ENCODE measurements at regions not wholly inside any gene's neighbourhood (a gene's known extent, or its start where the extent isn't known, plus 50 kb on each side); places are given as distances from the start of the nearest gene placed in this dataset.

GRCh38 chr10:78267598-78267997 is 233.9 kb downstream of the RPS24 start:
- Histone ChIP-seq H3K27ac (ENCODE audit: low read length) (no peak overlapping the region), H3K36me3 (ENCODE audit: insufficient read depth, low read depth, low read length) (no peaks in the 10 kb centered on the region), H3K4me1 (ENCODE audit: insufficient read depth, low read length) (no peaks in the 10 kb centered on the region), H3K4me3 (ENCODE audit: low read length) (no peak overlapping the region), H3K9ac (ENCODE audit: low read depth, low read length) (no peak overlapping the region), H3K27me3 (ENCODE audit: insufficient read depth, low read length) (no peaks in the 10 kb centered on the region), H3K9me3 (ENCODE audit: insufficient read depth, low read depth, low read length) (no peaks in the 10 kb centered on the region)

- H3K9ac ChIP-seq (ENCODE audit: low read depth, low read length): no peak overlapping the region
- no peak overlapping the region for H3K4me3 ChIP-seq (ENCODE audit: low read length)
- no peaks in the 10 kb centered on the region for H3K27me3 ChIP-seq (ENCODE audit: insufficient read depth, low read length)
- H3K36me3 ChIP-seq (ENCODE audit: insufficient read depth, low read depth, low read length): no peaks in the 10 kb centered on the region
- H3K4me1 ChIP-seq (ENCODE audit: insufficient read depth, low read length): no peaks in the 10 kb centered on the region
- H3K27ac ChIP-seq (ENCODE audit: low read length): no peak overlapping the region
- H3K9me3 ChIP-seq (ENCODE audit: insufficient read depth, low read depth, low read length): no peaks in the 10 kb centered on the region
Measured at GRCh38 chr10:78269060-78269459, 235.4 kb downstream of the RPS24 start.

- Histone ChIP-seq H3K4me1 (ENCODE audit: insufficient read depth, low read length) (no peaks in the 10 kb centered on the region), H3K9ac (ENCODE audit: low read depth, low read length) (no peak overlapping the region), H3K9me3 (ENCODE audit: insufficient read depth, low read depth, low read length) (no peaks in the 10 kb centered on the region), H3K27ac (ENCODE audit: low read length) (no peak overlapping the region), H3K4me3 (ENCODE audit: low read length) (no peak overlapping the region), H3K36me3 (ENCODE audit: insufficient read depth, low read depth, low read length) (no peaks in the 10 kb centered on the region), H3K27me3 (ENCODE audit: insufficient read depth, low read length) (no peaks in the 10 kb centered on the region)
Measured at GRCh38 chr10:78272329-78272728, 238.7 kb downstream of the RPS24 start.

- no peaks in the 10 kb centered on the region for H3K9me3 ChIP-seq (ENCODE audit: insufficient read depth, low read depth, low read length)
- H3K27ac ChIP-seq (ENCODE audit: low read length): no peak overlapping the region
- H3K27me3 ChIP-seq (ENCODE audit: insufficient read depth, low read length): no peaks in the 10 kb centered on the region
- no peak overlapping the region for H3K9ac ChIP-seq (ENCODE audit: low read depth, low read length)
- H3K4me3 ChIP-seq (ENCODE audit: low read length): no peak overlapping the region
- H3K36me3 ChIP-seq (ENCODE audit: insufficient read depth, low read depth, low read length): no peaks in the 10 kb centered on the region
- no peaks in the 10 kb centered on the region for H3K4me1 ChIP-seq (ENCODE audit: insufficient read depth, low read length)
Measured at GRCh38 chr10:78274491-78274890, 240.8 kb downstream of the RPS24 start.

GRCh38 chr10:78276139-78276538 is 242.5 kb downstream of the RPS24 start:
- Histone ChIP-seq H3K9me3 (ENCODE audit: insufficient read depth, low read depth, low read length) (no peaks in the 10 kb centered on the region), H3K36me3 (ENCODE audit: insufficient read depth, low read depth, low read length) (no peaks in the 10 kb centered on the region), H3K27ac (ENCODE audit: low read length) (no peak overlapping the region), H3K4me3 (ENCODE audit: low read length) (no peak overlapping the region), H3K9ac (ENCODE audit: low read depth, low read length) (no peak overlapping the region), H3K27me3 (ENCODE audit: insufficient read depth, low read length) (no peaks in the 10 kb centered on the region), H3K4me1 (ENCODE audit: insufficient read depth, low read length) (no peaks in the 10 kb centered on the region)

- H3K36me3 ChIP-seq (ENCODE audit: insufficient read depth, low read depth, low read length): no peaks in the 10 kb centered on the region
- no peak overlapping the region for H3K9ac ChIP-seq (ENCODE audit: low read depth, low read length)
- H3K27ac ChIP-seq (ENCODE audit: low read length): no peak overlapping the region
- no peaks in the 10 kb centered on the region for H3K9me3 ChIP-seq (ENCODE audit: insufficient read depth, low read depth, low read length)
- no peaks in the 10 kb centered on the region for H3K27me3 ChIP-seq (ENCODE audit: insufficient read depth, low read length)
- no peak overlapping the region for H3K4me3 ChIP-seq (ENCODE audit: low read length)
- peaks cover under 1% of the 10 kb centered on the region; the same call in 1 of the 2 replicates for H3K4me1 ChIP-seq (ENCODE audit: insufficient read depth, low read length)
Measured at GRCh38 chr10:78277314-78278057, 243.8 kb downstream of the RPS24 start.

GRCh38 chr10:78278058-78278404 is 244.4 kb downstream of the RPS24 start:
- H3K27ac ChIP-seq (ENCODE audit: low read length): no peak overlapping the region
- H3K4me1 ChIP-seq (ENCODE audit: insufficient read depth, low read length): peaks cover 6% of the 10 kb centered on the region
- no peaks in the 10 kb centered on the region for H3K27me3 ChIP-seq (ENCODE audit: insufficient read depth, low read length)
- H3K4me3 ChIP-seq (ENCODE audit: low read length): no peak overlapping the region
- no peaks in the 10 kb centered on the region for H3K36me3 ChIP-seq (ENCODE audit: insufficient read depth, low read depth, low read length)
- no peaks in the 10 kb centered on the region for H3K9me3 ChIP-seq (ENCODE audit: insufficient read depth, low read depth, low read length)
- H3K9ac ChIP-seq (ENCODE audit: low read depth, low read length): no peak overlapping the region

GRCh38 chr10:78279756-78280155 is 246.1 kb downstream of the RPS24 start:
- H3K27me3 ChIP-seq (ENCODE audit: insufficient read depth, low read length): no peaks in the 10 kb centered on the region
- H3K4me3 ChIP-seq (ENCODE audit: low read length): no peak overlapping the region
- H3K9me3 ChIP-seq (ENCODE audit: insufficient read depth, low read depth, low read length): no peaks in the 10 kb centered on the region
- H3K4me1 ChIP-seq (ENCODE audit: insufficient read depth, low read length): peaks cover 10% of the 10 kb centered on the region
- no peak overlapping the region for H3K27ac ChIP-seq (ENCODE audit: low read length)
- H3K9ac ChIP-seq (ENCODE audit: low read depth, low read length): no peak overlapping the region
- no peaks in the 10 kb centered on the region for H3K36me3 ChIP-seq (ENCODE audit: insufficient read depth, low read depth, low read length)

GRCh38 chr10:78280604-78281003 is 246.9 kb downstream of the RPS24 start:
- Histone ChIP-seq H3K27ac (ENCODE audit: low read length) (no peak overlapping the region), H3K36me3 (ENCODE audit: insufficient read depth, low read depth, low read length) (no peaks in the 10 kb centered on the region), H3K27me3 (ENCODE audit: insufficient read depth, low read length) (no peaks in the 10 kb centered on the region), H3K9ac (ENCODE audit: low read depth, low read length) (no peak overlapping the region), H3K9me3 (ENCODE audit: insufficient read depth, low read depth, low read length) (no peaks in the 10 kb centered on the region), H3K4me1 (ENCODE audit: insufficient read depth, low read length) (peaks cover 10% of the 10 kb centered on the region), H3K4me3 (ENCODE audit: low read length) (no peak overlapping the region)

- Histone ChIP-seq H3K4me1 (ENCODE audit: insufficient read depth, low read length) (peaks cover 10% of the 10 kb centered on the region), H3K9me3 (ENCODE audit: insufficient read depth, low read depth, low read length) (no peaks in the 10 kb centered on the region), H3K36me3 (ENCODE audit: insufficient read depth, low read depth, low read length) (no peaks in the 10 kb centered on the region), H3K9ac (ENCODE audit: low read depth, low read length) (no peak overlapping the region), H3K27me3 (ENCODE audit: insufficient read depth, low read length) (no peaks in the 10 kb centered on the region), H3K27ac (ENCODE audit: low read length) (no peak overlapping the region), H3K4me3 (ENCODE audit: low read length) (no peak overlapping the region)
Measured at GRCh38 chr10:78281627-78282026, 248.0 kb downstream of the RPS24 start.

- Histone ChIP-seq H3K9ac (ENCODE audit: low read depth, low read length) (no peak overlapping the region), H3K9me3 (ENCODE audit: insufficient read depth, low read depth, low read length) (no peaks in the 10 kb centered on the region), H3K4me3 (ENCODE audit: low read length) (peak overlapping the region; percentile 39; the same call in 1 of the 2 replicates), H3K4me1 (ENCODE audit: insufficient read depth, low read length) (peaks cover 10% of the 10 kb centered on the region), H3K27me3 (ENCODE audit: insufficient read depth, low read length) (no peaks in the 10 kb centered on the region), H3K27ac (ENCODE audit: low read length) (no peak overlapping the region), H3K36me3 (ENCODE audit: insufficient read depth, low read depth, low read length) (no peaks in the 10 kb centered on the region)
Measured at GRCh38 chr10:78283069-78283682, 249.5 kb downstream of the RPS24 start.

GRCh38 chr10:78284381-78284780 is 250.7 kb downstream of the RPS24 start:
- Histone ChIP-seq H3K36me3 (ENCODE audit: insufficient read depth, low read depth, low read length) (no peaks in the 10 kb centered on the region), H3K4me3 (ENCODE audit: low read length) (no peak overlapping the region), H3K4me1 (ENCODE audit: insufficient read depth, low read length) (peaks cover 10% of the 10 kb centered on the region), H3K9ac (ENCODE audit: low read depth, low read length) (no peak overlapping the region), H3K27me3 (ENCODE audit: insufficient read depth, low read length) (no peaks in the 10 kb centered on the region), H3K9me3 (ENCODE audit: insufficient read depth, low read depth, low read length) (no peaks in the 10 kb centered on the region), H3K27ac (ENCODE audit: low read length) (no peak overlapping the region)

Measured in iPS-20b (cell line).